ENCODE measurements at regions not wholly inside any gene's neighbourhood (a gene's known extent, or its start where the extent isn't known, plus 50 kb on each side); places are given as distances from the start of the nearest gene placed in this dataset.

DNA sequence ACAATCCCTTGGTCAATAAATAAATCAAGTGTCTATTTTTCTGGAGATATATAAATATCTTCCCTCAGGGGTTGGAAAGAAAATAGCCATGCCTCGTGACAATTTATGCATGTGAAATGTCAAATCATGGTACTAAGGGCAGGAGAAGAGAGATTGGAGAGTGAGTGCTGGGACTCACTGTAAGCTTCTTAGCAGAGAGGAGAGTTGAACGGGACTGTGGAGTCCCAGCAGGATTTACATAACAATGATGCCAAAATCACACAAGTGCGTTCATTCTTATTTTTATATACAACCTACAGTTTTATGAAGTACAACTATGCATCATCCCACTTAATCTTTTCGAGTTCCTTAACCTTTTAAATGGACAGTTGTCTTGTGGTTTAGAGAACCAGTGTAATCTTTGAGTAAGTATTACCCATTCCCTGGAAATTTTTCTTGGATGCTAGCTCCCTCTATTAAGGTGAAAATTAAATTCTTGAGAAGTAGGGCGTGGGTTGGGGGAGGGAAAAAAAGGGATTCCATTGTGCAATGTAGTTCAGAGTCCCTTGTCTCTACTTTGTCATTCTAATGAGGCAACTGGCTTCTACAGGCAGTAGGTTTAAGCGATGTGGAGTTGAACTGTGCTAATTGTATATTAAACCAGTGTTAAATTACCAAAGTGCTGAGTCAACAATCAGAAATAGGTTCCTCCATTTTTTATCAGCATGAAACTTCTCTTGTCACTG, 143.6 kb upstream of the EPHA4 start:
- no peak for DNase-seq (ENCODE audit: low read depth in 4 of 4, low spot score in 2 of 4)

GRCh38 chr2:221710744-221711143, 138.6 kb upstream of the EPHA4 start:
- DNase-seq (ENCODE audit: low read depth in 4 of 4, low spot score in 2 of 4) = no peak

DNA sequence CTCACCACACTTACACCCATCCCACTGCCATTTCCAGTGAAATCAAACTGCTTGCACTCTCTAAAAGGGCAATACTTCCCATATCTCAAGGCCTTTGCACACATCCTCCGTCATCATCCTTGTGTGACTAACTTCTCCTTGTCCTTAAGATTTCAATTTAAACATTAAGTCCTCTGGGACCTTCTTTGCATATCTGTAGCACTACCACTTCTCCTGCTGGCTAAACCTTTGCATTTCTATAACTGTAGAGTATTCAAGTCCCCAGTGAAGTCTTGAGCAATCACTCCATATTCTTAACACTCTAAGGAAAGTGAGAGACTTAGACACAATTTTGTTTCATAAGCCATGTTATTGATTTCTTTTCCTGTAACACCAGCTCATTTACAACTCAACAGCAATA, 136.8 kb upstream of the EPHA4 start:
- no peak for DNase-seq (ENCODE audit: low read depth in 4 of 4, low spot score in 2 of 4)

- no peak for DNase-seq (ENCODE audit: low read depth in 4 of 4, low spot score in 2 of 4)
These were observed 133.2 kb upstream of the EPHA4 start for GRCh38 chr2:221705185-221705877.

GRCh38 chr2:221704442-221704841, 132.3 kb upstream of the EPHA4 start:
- DNase-seq (ENCODE audit: low read depth in 4 of 4, low spot score in 2 of 4) = no peak

DNA sequence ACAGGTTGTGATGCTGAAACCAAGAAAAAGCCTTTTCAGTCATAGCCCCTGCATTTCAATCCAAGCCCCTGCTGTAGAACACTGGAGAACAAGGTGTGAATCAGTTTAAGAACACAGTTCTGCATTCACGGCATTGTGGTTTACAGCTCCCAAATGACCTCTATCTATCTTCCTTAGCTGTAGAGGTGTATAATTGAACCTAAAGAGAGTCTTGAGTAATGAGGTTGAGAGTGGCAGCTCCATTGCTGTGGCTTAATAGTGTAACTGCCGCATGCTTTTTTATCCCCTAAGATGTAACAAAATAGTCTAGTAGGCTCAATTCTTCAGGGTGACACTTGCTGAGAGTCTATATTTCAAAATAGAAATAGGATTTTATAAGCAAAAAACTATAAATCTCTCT, 121.3 kb upstream of the EPHA4 start:
- no peak for DNase-seq (ENCODE audit: low read depth in 4 of 4, low spot score in 2 of 4)

- DNase-seq (ENCODE audit: low read depth in 4 of 4, low spot score in 2 of 4) = no peak
These were observed 119.5 kb upstream of the EPHA4 start for GRCh38 chr2:221691571-221691970.

- no peak for DNase-seq (ENCODE audit: low read depth in 4 of 4, low spot score in 2 of 4)
These were observed 117.0 kb upstream of the EPHA4 start for GRCh38 chr2:221689140-221689539.

GRCh38 chr2:221680548-221680947, 108.4 kb upstream of the EPHA4 start:
- DNase-seq (ENCODE audit: low read depth in 4 of 4, low spot score in 2 of 4) = no peak

DNA sequence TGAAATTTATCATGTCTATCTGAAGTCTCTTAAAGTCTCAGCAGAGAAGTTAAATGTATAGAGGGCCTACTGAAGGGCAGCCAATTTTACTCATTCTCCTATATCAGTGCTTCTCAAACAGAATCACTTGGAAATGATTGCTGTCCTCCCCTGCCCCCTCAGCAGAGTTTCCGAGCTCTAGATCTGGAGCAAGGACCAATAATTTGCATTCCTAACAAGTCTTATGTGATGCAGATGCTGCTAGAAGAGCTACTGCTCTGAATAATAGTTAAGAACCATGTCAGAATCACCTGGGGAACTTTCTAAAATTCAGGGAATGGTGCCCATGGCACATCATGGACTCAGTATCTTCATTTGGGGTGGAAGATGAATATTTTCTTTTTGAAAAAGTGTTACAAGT, 105.6 kb upstream of the EPHA4 start:
- no peak for DNase-seq (ENCODE audit: low read depth in 4 of 4, low spot score in 2 of 4)

GRCh38 chr2:221676566-221677172, 104.6 kb upstream of the EPHA4 start:
- no peak for DNase-seq (ENCODE audit: low read depth in 4 of 4, low spot score in 2 of 4)

GRCh38 chr2:221675201-221675908, 103.3 kb upstream of the EPHA4 start:
- DNase-seq (ENCODE audit: low read depth in 4 of 4, low spot score in 2 of 4) = no peak

GRCh38 chr2:221674446-221674845, 102.3 kb upstream of the EPHA4 start:
- DNase-seq (ENCODE audit: low read depth in 4 of 4, low spot score in 2 of 4) = no peak

DNA sequence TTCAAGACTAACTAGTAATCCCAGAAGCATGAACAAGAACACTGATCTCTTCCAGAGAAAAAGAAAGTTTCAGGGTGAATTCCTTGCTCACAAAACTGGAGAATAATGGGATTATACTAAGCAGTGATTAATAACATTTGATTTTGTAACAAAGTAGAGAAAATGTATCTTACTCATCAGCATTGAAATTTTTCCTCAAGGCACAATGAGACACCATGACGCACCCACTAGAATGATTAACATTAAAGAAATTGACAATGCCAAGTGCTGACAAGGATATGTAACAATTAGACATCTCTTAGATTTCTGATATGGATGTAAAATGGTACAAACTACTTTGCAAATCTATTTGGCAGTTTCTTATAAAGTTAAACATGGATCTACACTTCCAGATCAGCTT, 101.1 kb upstream of the EPHA4 start:
- DNase-seq (ENCODE audit: low read depth in 4 of 4, low spot score in 2 of 4) = no peak

GRCh38 chr2:221671515-221671914, 99.4 kb upstream of the EPHA4 start:
- no peak for DNase-seq (ENCODE audit: low read depth in 4 of 4, low spot score in 2 of 4)

GRCh38 chr2:221662689-221663391, 90.7 kb upstream of the EPHA4 start:
- DNase-seq (ENCODE audit: low read depth in 4 of 4, low spot score in 2 of 4) = no peak

DNA sequence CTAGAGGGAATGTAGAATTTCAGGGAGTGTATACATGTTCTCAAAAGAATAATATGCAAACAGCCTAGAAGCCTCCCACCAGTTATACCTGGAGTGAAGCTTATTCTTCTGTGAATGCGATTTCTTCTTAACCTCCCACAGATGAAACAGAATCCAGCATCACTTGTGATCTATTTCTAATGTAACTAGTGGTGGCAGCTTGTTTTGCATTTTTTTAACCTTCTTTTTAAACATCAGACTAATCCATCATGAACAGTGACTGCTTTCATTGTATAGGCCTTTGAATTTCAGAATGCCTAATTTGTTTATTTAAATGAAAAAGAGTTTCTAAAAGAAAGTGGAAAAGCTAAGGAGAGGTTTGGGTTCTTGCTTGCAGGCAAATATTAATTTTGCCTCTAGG, 85.7 kb upstream of the EPHA4 start:
- DNase-seq (ENCODE audit: low read depth in 4 of 4, low spot score in 2 of 4) = no peak

DNA sequence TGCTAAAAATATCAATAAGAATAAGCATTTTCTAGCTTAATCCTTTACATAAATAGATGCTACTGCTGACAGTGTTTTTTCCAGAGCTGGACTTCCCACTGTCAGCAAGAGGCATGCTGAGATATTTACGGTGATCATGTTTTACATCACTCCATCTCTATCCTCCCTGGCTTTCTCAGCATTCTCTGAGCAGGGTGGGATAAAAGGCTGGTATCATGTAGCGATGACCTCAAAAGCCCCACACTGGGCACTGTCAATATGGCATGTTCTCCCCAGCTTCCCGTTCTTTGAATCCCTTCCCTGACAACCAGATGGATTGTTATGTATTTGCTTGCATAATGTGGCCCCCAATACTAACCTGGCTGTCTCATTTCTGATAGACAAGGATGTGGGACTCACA, 83.2 kb upstream of the EPHA4 start:
- DNase-seq (ENCODE audit: low read depth in 4 of 4, low spot score in 2 of 4) = no peak

- no peak for DNase-seq (ENCODE audit: low read depth in 4 of 4, low spot score in 2 of 4)
These were observed 81.1 kb upstream of the EPHA4 start for GRCh38 chr2:221653182-221653581.

- DNase-seq (ENCODE audit: low read depth in 4 of 4, low spot score in 2 of 4) = peak in 2 of 4 donors; percentile 13 to 50
These were observed 77.1 kb upstream of the EPHA4 start for GRCh38 chr2:221649051-221649775.
